ENCODE measurements at regions not wholly inside any gene's neighbourhood (a gene's known extent, or its start where the extent isn't known, plus 50 kb on each side); places are given as distances from the start of the nearest gene placed in this dataset.

- TF ChIP-seq CTCF (IDR thresholded peaks at IDR 0.05; ENCODE audit: low read depth, low read length) (no peak), EZH2phosphoT487 (IDR thresholded peaks at IDR 0.05; ENCODE audit: low read depth) (no peak)
Observed at GRCh38 chr6:66054967-66055366, 347.9 kb upstream of the EYS start.
